BLaER1 (cell line): ENCODE measurements at regions not wholly inside any gene's neighbourhood (a gene's known extent, or its start where the extent isn't known, plus 50 kb on each side); places are given as distances from the start of the nearest gene placed in this dataset.
A peak's percentile ranks its signal among the peaks of the same experiment; 100 is the strongest.

Source experiments
- H3K27ac ChIP-seq: shearing (Covaris generic); formaldehyde crosslinking; 2 replicates; pipeline ENCODE4 v1.8.1; 2022
- H3K27me3 ChIP-seq: shearing (Covaris generic); formaldehyde crosslinking; 2 replicates; pipeline ENCODE4 v1.8.1; 2022
- H3K36me3 ChIP-seq: shearing (Covaris generic); formaldehyde crosslinking; 2 replicates; pipeline ENCODE4 v1.8.1; 2022
- H3K4me1 ChIP-seq: shearing (Covaris generic); formaldehyde crosslinking; 2 replicates; pipeline ENCODE4 v1.8.1; 2022
- H3K4me2 ChIP-seq: shearing (Covaris generic); formaldehyde crosslinking; 2 replicates; pipeline ENCODE4 v1.8.1; 2022
- H3K4me3 ChIP-seq: shearing (Covaris generic); formaldehyde crosslinking; 2 replicates; pipeline ENCODE4 v1.8.1; 2022
- H3K9ac ChIP-seq: shearing (Covaris generic); formaldehyde crosslinking; 2 replicates; pipeline ENCODE4 v1.8.1; 2022
- H3K9me3 ChIP-seq: shearing (Covaris generic); formaldehyde crosslinking; 2 replicates; pipeline ENCODE4 v1.8.1; 2022
- H4K20me1 ChIP-seq: shearing (Covaris generic); formaldehyde crosslinking; 2 replicates; pipeline ENCODE4 v1.8.1; 2022
- Cebpa-rat ChIP-seq: shearing (Covaris generic); IDR thresholded peaks from 2 replicates; pipeline ENCODE4 v1.8.1; 2022

DNA sequence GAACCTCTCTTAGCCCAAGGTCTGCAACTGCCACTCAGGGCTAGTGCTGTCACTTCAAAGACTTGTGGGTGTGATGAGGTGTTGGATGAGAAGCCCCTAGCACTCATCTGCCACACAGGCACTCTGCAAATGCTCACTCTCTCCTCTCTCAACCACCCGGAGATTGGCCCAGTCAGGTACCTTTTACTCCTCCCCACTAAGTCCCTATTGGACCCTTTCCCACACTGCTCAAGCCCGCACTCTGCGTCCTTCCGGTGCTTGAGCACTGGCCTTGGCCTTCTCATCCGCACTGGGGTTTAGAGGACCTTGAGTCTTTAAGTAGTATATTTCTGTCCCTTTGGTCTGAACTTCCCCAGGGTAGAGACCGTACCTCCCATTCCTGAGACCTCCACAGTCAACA is 308.0 kb downstream of the NXPE2 start:
- H3K4me2 ChIP-seq, result no peak overlapping the region
- H3K36me3 ChIP-seq, result no peaks in the 10 kb centered on the region
- no peak overlapping the region for H3K4me3 ChIP-seq
- H3K9me3 ChIP-seq, result no peaks in the 10 kb centered on the region
- no peaks in the 10 kb centered on the region for H3K27me3 ChIP-seq
- no peak overlapping the region for H3K27ac ChIP-seq
- H3K4me1 ChIP-seq, result no peaks in the 10 kb centered on the region
- H3K9ac ChIP-seq, result no peak overlapping the region
- no peaks in the 10 kb centered on the region for H4K20me1 ChIP-seq
- TF ChIP-seq Cebpa-rat, result no peak

DNA sequence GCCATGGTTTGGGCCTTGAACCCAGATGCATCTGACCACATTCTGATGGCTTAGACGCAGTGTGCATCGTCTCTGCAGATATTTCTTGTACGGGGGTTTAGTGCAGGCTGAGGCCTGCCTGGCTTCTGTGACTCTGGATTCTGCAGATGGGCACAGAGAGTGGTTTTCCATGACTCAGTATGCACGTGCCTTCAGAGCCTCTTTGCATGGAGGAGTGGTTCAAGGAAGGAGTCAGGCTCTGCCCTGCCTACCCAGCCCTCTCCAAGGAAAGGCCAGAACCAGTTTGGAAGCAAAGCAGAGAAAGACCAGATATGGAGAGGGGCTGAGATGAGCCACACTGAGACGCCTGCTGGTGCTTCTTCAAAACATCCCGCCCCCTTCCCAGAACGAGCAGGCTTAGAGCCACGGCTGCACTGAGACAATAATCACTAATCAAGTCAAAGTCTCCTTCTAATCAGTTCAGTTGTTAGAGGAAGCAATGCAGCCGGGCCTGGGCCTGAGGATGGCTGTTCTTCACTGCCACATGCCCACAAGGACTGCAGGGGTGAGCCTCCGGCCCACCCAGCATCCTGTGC is 308.9 kb downstream of the NXPE2 start:
- H3K27ac ChIP-seq, result no peak overlapping the region
- H3K27me3 ChIP-seq, result no peaks in the 10 kb centered on the region
- no peak overlapping the region for H3K4me3 ChIP-seq
- no peak for TF ChIP-seq Cebpa-rat
- no peak overlapping the region for H3K9ac ChIP-seq
- H3K36me3 ChIP-seq, result no peaks in the 10 kb centered on the region
- no peaks in the 10 kb centered on the region for H3K9me3 ChIP-seq
- H3K4me1 ChIP-seq, result no peaks in the 10 kb centered on the region
- no peak overlapping the region for H3K4me2 ChIP-seq
- H4K20me1 ChIP-seq, result no peaks in the 10 kb centered on the region

DNA sequence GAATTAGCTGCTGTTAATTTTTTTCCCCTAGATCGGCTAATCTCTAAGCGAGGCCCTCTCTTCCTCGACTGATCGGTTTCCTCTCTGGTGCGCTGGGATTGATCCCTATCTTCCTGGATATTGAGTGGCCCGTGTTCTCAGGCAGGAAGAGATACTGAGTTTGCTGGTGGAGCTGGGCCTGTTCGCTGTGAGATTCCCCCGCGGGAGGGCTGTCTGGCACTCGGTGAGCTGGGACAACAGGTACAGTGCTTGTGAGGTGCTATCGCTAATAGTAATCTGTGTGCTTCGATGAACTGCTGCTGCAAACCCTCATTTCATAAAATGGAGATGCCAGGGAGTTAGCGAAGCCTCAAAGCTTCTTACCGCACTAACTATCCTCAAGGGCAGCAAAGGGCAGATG is 310.3 kb downstream of the NXPE2 start:
- Histone ChIP-seq H3K36me3 (no peaks in the 10 kb centered on the region), H3K4me1 (no peaks in the 10 kb centered on the region), H3K4me3 (no peak overlapping the region), H4K20me1 (no peaks in the 10 kb centered on the region), H3K27ac (no peak overlapping the region), H3K27me3 (no peaks in the 10 kb centered on the region), H3K9me3 (no peaks in the 10 kb centered on the region), H3K9ac (no peak overlapping the region), H3K4me2 (no peak overlapping the region)
- TF ChIP-seq Cebpa-rat, result no peak

DNA sequence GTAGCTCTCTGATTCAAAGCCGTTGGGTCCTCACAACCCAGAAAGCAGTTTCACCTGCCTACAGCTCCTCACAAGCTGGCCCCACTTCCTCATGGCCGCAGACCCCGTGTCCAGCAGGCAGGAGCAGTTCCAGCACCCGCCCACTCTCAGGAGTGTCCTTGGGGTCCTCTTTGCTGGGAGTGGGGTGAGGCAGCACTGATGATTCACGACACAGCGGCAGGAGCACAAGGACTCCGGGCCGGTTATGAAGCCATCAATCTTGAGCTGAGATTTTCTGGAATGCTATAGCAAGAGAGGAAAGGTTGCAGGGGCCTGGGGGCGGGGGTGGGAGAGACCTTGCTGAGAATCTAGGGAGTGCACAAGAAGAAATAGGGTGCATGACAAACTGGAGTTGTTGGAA is 311.2 kb downstream of the NXPE2 start:
- Histone ChIP-seq H3K4me1 (no peaks in the 10 kb centered on the region), H3K27me3 (no peaks in the 10 kb centered on the region), H3K27ac (no peak overlapping the region), H3K9me3 (no peaks in the 10 kb centered on the region), H3K36me3 (no peaks in the 10 kb centered on the region), H4K20me1 (no peaks in the 10 kb centered on the region), H3K4me3 (no peak overlapping the region), H3K9ac (no peak overlapping the region), H3K4me2 (no peak overlapping the region)
- no peak for TF ChIP-seq Cebpa-rat

DNA sequence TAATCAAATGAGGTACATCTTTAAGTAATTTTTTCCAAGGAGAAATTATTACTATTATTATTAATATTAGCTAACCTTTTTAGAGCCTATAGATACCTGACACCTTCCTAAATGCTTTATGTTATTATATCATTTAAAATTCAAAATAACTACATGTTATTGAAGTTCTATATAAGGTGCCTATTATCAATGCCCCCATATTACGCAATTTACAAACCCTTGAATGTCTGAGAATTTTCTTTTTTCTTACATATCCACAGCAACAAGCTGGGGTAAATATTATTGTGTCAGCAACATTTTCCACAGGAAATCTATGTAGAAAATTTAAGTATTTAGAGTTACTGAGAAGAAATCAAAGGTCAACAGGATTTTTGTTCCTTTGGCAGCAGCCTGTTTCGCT is 327.3 kb downstream of the NXPE2 start:
- Histone ChIP-seq H3K4me2 (no peak overlapping the region), H3K27me3 (no peaks in the 10 kb centered on the region), H3K4me3 (no peak overlapping the region), H3K4me1 (no peaks in the 10 kb centered on the region), H3K27ac (no peak overlapping the region), H3K9ac (no peak overlapping the region), H3K36me3 (no peaks in the 10 kb centered on the region), H4K20me1 (no peaks in the 10 kb centered on the region), H3K9me3 (no peaks in the 10 kb centered on the region)
- TF ChIP-seq Cebpa-rat, result peak; percentile 25; the same call in 1 of the 2 replicates

DNA sequence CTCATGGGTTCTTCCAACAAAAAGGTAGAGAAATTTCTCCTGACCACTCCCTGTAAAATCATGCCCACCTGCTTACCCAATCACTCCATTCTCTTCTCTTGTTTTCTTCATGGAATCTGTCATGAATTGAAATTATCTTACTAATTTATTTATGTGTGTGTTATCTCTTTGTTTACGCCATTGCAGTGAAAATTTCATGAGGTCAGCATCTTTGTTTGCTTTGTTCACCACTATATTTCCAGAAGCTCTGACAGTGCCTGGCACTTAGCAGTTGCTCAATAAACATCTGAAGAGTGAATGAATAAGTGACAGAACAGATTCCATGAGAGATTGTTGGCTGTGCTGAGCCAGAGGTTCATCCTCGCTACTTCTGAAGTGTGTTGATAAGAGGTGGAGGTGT is 329.5 kb downstream of the NXPE2 start:
- Histone ChIP-seq H3K4me1 (no peaks in the 10 kb centered on the region), H3K9me3 (no peaks in the 10 kb centered on the region), H3K36me3 (no peaks in the 10 kb centered on the region), H4K20me1 (no peaks in the 10 kb centered on the region), H3K27me3 (no peaks in the 10 kb centered on the region), H3K4me2 (no peak overlapping the region), H3K27ac (no peak overlapping the region), H3K4me3 (no peak overlapping the region), H3K9ac (no peak overlapping the region)
- no peak for TF ChIP-seq Cebpa-rat

DNA sequence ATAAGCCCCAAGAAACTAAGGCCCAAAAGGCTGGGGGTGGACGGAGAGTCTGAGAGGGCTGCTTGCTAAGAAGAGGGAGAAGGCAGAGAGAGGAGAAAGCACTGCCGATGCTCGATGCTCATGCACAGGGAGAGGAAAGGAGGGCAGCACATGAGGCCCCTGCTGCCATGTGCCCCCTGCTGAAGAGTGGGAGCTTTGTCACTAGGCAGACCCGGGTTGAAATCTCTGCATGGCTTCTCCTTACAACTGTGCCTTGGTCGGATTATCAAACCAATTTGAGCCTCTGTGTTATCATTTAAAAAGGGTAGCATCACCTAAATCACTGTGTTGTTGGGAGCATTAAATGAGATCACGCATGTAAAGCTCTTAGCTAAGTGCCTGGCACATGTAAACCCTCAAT is 330.5 kb downstream of the NXPE2 start:
- no peak for TF ChIP-seq Cebpa-rat
- H3K27ac ChIP-seq, result no peak overlapping the region
- no peak overlapping the region for H3K4me3 ChIP-seq
- no peaks in the 10 kb centered on the region for H4K20me1 ChIP-seq
- no peaks in the 10 kb centered on the region for H3K36me3 ChIP-seq
- H3K27me3 ChIP-seq, result no peaks in the 10 kb centered on the region
- no peak overlapping the region for H3K4me2 ChIP-seq
- no peaks in the 10 kb centered on the region for H3K9me3 ChIP-seq
- H3K9ac ChIP-seq, result no peak overlapping the region
- H3K4me1 ChIP-seq, result no peaks in the 10 kb centered on the region

DNA sequence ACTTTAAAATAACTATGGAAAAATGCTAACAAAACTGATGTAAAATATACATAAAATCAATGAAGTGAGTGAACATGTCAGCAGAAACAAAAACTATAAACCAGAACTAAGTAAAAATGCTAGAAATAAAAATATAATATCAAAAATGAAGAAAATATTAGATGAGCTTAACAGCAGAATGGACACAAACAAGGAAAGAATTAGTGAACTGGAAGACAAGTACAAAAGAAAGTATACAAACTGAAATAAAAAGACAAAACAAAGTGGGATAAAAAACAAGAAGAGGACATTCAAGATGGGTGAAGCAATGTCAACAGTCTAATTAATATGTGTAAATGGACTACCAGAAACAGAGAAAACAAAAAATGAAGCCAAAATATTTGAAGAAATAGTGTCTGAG is 339.2 kb downstream of the NXPE2 start:
- TF ChIP-seq Cebpa-rat, result no peak

DNA sequence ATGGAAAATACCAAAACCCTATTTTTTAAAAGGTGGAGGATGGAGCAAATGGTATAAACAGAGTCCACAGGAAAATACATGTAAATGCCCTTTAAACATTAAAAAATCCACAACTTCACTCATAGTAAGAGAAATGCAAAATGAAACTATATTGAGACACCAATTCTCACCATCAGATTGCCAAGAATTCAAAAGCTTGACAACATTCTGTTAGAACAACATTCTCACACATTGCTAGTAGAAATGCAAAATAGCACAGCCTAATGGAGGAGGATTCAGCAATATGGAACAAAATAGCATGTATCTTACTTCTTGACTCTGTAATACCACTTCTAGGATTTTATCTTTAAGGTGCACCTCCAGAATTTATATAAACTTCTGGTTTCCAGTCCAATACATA is 351.8 kb downstream of the NXPE2 start:
- no peak overlapping the region for H3K4me3 ChIP-seq
- H3K4me1 ChIP-seq, result peaks cover 10% of the 10 kb centered on the region; the same call in 1 of the 2 replicates
- H4K20me1 ChIP-seq, result no peaks in the 10 kb centered on the region
- peaks cover 5% of the 10 kb centered on the region; the same call in 1 of the 2 replicates for H3K9me3 ChIP-seq
- no peak overlapping the region for H3K9ac ChIP-seq
- no peak overlapping the region for H3K27ac ChIP-seq
- H3K36me3 ChIP-seq, result no peaks in the 10 kb centered on the region
- no peak for TF ChIP-seq Cebpa-rat
- no peak overlapping the region for H3K4me2 ChIP-seq
- H3K27me3 ChIP-seq, result no peaks in the 10 kb centered on the region

More for the DNA sequence above, 339.2 kb downstream of the NXPE2 start:
- H3K27ac ChIP-seq, result no peak overlapping the region
- H4K20me1 ChIP-seq, result no peaks in the 10 kb centered on the region
- no peak overlapping the region for H3K9ac ChIP-seq
- H3K27me3 ChIP-seq, result no peaks in the 10 kb centered on the region
- peaks cover 35% of the 10 kb centered on the region for H3K9me3 ChIP-seq
- no peak overlapping the region for H3K4me3 ChIP-seq
- H3K4me1 ChIP-seq, result no peaks in the 10 kb centered on the region
- H3K36me3 ChIP-seq, result no peaks in the 10 kb centered on the region
- H3K4me2 ChIP-seq, result no peak overlapping the region

DNA sequence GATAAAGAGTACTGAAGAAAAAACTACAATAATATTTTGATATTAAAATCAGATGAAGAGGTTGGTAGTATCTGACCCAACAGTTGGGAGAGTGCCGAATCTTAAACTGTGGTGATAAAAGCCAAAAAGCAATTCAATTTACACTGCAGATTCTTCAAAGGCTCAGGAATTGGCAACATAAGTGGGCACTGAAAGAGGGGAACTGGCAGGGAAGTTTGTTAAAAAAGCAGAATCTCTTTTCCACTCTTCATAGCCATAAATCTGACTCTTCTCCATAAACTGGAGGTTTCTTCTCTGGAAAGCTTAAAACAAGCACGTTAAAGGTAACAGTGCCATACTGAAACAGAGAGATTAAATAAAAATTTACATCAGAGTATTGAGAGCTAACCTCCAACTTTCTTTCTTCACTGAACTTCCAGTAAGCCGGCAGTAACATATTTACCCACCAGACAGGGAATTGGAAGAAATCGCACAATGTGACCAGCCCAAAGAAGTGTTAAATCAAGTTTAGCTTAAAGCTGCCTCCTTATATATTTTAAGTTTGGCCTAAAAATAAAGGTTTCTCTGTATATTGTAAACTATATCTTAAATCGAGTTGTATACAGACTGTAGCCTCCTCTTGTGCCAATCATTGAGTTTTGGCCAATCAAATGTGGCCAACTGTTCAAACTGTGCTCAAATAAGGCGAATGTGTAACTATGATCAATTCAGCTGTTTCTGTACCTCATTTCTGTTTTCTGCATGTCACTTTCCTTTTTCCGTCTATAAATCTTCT is 358.3 kb downstream of the NXPE2 start:
- H3K9ac ChIP-seq, result no peak overlapping the region
- peaks cover 21% of the 10 kb centered on the region for H3K4me1 ChIP-seq
- TF ChIP-seq Cebpa-rat, result no peak
- H3K36me3 ChIP-seq, result no peaks in the 10 kb centered on the region
- H3K27me3 ChIP-seq, result no peaks in the 10 kb centered on the region
- H4K20me1 ChIP-seq, result no peaks in the 10 kb centered on the region
- peaks cover 5% of the 10 kb centered on the region; the same call in 1 of the 2 replicates for H3K9me3 ChIP-seq
- no peak overlapping the region for H3K27ac ChIP-seq
- no peak overlapping the region for H3K4me2 ChIP-seq
- H3K4me3 ChIP-seq, result no peak overlapping the region
